ENCODE measurements at regions not wholly inside any gene's neighbourhood (a gene's known extent, or its start where the extent isn't known, plus 50 kb on each side); places are given as distances from the start of the nearest gene placed in this dataset.

DNA sequence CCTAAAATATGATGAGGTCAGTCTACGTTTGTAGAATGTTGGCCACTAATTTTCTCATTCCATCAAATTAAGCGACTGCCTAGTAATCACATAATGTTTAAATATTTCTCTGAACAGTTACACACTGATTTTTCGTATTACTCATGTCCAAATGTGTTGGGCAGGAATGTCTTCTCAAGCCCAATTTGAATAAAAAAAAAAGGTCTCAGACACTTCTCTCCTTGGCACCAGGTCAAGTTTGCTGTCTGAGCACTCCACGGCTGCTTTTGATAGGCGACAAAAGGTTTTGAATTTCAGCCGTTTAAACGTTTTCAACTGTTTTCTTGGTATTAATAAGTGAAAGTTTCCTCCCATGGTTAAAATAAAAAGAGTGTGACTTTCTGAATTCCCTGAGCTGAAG, 542.1 kb downstream of the IRX1 start:
- DNase-seq, result no peak

GRCh38 chr5:4142842-4143241, 547.2 kb downstream of the IRX1 start:
- DNase-seq, result no peak

DNA sequence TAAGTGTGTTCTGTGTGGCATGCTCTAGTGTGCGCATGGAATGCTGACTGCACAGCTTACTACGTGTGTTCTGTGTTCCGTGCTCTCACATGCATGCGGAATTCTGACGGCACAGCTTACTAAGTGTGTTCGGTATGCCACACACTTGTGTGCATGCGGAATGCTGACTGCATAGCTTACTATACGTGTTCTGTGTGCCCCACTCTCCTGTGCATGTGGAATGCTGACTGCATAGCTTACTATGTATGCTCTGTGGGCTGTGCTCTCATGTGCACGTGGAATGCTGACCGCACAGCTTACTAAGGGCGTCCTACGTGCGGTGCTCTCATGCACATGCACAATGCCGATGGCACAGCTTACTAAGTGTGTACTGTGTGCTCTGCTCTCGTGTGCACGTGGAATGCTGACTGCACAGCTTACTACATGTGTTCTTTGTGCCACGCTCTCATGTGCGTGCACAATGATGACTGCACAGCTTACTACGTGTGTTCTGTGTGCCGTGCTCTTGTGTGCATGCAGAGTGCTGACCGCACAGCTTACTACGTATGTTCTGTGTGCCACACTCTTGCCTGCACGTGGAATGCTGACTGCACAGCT, 548.9 kb downstream of the IRX1 start:
- no peak for DNase-seq

DNA sequence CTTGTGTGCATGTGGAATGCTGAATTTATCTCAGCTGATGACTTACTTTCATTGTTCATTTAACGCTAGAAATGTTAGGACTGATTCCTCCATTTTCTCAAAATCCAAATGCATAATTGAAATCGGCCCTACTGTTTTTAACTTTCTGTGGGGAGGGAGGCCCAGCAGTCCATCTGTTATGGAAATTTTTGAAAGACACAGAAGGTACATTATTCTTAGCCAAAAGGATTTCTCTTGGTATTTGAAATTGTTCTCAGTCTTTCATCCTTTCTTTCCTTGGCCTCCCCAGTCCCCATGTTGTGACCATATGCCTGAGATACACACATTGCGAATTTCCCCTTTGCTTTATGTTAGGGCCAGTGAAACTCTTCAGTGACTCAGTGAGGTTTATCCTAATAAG, 549.9 kb downstream of the IRX1 start:
- DNase-seq, result no peak

- no peak for DNase-seq
Measured at GRCh38 chr5:4148009-4148408, 552.4 kb downstream of the IRX1 start.

- DNase-seq, result no peak
Measured at GRCh38 chr5:4150067-4150466, 554.4 kb downstream of the IRX1 start.

DNA sequence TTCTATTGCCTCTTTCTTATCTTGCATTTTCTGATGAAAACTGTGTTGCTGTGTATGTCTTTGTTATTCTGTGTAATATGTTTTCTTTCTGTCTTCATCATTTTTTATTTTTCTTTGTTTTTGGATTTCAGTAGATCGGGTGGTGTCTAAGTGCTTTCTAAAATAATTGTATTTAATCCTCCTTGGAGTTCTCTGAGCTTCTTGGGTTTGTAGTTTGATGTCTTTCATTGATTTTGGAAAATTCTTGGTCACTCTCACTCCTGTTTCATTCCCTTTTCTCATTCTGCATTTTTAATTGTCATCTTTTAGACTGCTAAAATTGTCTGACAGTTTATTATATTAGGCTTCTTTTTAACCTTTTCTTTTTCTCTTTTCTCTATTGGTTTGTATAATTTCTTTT, 560.5 kb downstream of the IRX1 start:
- no peak for DNase-seq

- DNase-seq, result no peak
Measured at GRCh38 chr5:4156889-4157288, 561.3 kb downstream of the IRX1 start.

DNA sequence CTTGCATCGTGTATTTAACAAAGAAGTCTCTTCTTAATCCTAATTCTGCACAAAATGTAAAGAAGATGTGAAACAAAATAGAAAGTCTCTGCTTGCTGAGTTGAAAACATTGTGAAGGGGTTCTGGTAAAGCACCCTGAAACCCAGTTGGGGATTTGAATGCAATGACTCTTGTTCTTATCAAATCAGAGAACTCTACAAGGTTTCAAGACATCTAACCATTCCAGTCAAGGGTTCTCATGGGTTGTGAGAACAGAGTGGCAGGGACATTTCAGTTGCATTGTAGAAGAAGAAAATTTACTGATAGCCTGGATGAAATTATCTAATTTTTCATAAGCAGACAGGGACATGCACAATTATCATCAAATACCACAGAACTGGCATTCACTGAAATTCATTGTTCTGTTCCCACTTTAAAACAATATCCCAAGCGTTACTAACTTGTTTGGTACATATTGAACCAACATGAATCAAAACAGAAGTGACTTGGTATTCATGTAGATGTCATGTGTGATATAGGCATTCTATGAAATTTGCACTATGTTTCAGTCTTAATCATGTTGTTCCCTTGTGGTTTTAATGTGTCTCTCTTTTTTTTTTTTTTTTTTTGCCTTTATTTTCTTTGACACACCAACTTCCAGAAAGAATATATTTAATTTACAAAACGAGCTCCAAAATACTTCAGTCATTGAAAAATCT, 563.3 kb downstream of the IRX1 start:
- DNase-seq, result no peak

GRCh38 chr5:4159681-4160080, 564.0 kb downstream of the IRX1 start:
- DNase-seq, result no peak

- DNase-seq, result no peak
Measured at GRCh38 chr5:4164167-4164566, 568.5 kb downstream of the IRX1 start.

GRCh38 chr5:4180703-4181102, 585.1 kb downstream of the IRX1 start:
- no peak for DNase-seq

GRCh38 chr5:4182144-4182543, 586.5 kb downstream of the IRX1 start:
- DNase-seq, result no peak

DNA sequence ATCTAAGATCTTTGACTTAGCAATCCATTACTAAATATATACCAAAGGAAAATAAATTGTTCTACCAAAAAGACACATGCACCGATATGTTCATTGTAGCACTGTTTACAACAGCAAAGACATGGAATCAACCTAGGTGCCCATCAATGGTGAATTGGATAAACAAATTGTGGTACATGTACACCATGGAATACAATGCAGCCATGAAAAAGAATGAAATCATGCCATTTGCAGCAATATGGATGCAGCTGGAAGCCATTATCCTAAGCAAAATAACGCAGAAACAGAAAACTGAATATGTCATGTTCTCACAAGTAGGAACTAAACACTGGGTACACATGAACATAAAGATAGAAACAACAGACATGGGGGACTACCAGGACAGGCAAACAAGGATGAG, 589.5 kb downstream of the IRX1 start:
- no peak for DNase-seq

- DNase-seq, result no peak
Measured at GRCh38 chr5:4188704-4189103, 593.1 kb downstream of the IRX1 start.

DNA sequence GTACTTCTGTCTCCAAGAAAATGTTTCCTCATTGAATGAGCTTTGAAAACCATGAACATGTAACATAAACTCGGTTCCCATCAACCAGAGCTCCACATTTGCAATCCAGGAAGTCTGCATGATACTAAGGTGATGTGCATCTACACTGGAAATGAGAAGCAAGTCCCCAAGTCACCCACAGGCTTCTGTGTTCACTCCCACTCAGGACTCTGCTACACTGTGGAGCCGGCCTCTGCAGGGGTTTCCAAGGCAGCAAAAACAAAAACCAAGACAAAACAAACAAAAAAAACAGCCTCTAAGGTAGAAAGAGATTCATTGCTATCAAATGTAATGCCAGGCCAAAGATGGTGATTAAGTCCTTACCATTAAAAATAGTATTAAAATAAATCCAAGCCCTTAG, 593.7 kb downstream of the IRX1 start:
- DNase-seq, result no peak

GRCh38 chr5:4191041-4191440, 595.4 kb downstream of the IRX1 start:
- no peak for DNase-seq

DNA sequence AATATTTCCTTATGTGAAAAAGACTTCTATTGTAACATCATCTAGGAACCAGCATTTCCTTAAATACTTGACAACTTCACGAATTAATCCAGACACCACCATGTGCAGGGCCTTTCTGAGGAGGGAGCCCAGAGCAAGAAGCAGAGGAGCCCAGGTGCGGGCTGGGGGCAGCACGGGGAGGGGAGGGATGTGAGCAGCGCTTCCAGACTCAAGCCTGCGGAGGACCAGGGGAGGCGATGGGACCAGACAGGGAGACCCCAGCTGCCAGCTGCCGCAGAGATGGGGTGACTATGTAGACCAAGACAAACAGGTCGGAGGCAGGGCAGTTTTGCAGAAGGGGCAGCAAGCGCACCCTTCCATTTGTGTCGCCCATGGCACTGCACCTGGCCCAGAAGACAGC, 596.1 kb downstream of the IRX1 start:
- no peak for DNase-seq

DNA sequence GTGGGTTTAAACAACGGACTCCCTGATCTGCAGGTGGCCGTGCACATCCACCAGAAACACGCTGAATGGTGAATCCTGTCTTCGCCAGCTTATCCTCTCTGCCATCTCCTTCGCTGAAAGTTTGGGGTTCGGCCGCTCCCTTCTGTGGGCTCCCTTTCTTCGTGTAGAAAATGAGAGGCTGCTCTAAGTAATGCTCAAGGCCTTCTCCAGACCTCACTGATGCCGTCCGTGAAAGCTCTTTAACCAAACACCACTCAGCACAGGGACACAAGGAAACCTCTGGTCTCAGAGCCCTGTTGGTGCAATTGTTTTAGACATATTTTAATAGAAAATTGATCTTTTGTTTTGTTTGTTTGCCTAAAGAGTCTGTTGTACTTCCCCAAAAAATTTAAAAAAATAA, 596.5 kb downstream of the IRX1 start:
- DNase-seq, result no peak

DNA sequence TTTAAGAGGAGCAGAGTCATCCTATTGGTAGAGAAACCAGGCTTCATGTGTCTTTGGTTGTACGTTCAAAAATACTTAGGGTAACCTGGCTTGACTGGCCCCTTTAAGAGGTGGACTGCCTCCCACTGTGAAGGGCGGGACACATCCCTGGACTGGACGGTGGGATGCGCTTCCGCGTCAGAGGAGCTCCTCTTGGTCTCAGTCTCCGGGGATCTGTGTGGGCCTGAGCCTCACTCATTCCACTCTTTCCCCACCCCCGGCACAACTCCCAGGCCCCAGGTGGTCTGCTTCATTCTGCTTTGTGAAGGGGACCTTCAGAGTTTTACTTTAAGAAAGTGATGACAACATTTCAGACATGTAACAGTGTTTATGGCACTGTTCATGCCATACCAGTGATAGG, 601.1 kb downstream of the IRX1 start:
- DNase-seq, result no peak

DNA sequence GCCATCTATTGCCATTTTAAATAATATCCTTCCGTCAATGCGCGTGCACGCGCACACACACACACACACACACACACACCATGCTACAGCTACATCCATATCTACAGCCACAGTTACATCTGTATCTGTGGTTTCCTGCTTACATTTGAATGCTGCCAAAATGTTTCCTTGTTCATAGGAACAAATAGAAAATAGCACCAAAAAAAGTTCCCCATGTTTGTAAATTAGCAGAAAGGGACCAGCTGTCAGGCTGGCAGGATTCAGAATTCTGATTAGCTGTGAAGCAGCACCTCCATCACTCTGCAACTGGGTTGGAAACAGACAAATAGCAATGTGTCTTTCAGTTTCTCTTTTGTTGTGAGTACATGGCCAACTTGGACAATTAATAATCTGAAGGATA, 601.5 kb downstream of the IRX1 start:
- no peak for DNase-seq

GRCh38 chr5:4198461-4198860, 602.8 kb downstream of the IRX1 start:
- no peak for DNase-seq

DNA sequence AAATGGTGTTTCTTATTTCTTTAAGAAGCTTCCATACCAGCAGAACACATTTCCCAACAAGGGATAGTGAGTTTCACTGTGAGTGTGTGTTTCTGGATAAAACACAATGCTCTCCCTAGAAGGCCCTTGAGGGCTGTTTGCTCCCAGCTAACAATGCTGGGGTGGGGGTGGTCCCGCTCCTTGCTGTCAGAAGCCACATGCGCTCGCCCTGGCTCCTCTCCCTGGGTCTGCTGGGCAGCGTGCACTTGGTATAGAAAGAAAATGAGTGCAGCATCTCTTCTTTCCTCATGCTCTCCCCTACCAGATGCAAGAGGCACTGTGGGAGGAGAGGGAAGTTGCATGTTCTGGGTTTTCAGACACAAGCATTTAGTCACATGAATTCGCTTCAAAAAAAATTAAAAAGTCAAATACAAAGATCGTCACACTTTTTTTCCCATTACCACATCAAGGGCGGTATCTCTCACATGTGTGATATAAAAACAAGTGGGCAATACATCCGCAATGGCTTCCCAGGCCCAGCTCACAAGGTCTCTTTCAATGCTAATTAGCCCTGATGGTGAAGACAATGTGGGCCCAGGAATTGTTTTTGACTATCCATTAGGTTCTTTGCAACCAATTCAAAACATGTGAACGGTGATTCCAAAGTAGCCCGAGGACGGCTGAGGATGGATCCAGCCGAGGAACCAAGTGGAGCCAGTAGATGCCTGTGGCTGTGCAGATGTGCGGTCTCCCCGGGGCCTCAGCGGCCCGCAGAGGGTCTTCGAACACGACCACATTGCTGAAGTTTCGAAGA, 603.6 kb downstream of the IRX1 start:
- no peak for DNase-seq

DNA sequence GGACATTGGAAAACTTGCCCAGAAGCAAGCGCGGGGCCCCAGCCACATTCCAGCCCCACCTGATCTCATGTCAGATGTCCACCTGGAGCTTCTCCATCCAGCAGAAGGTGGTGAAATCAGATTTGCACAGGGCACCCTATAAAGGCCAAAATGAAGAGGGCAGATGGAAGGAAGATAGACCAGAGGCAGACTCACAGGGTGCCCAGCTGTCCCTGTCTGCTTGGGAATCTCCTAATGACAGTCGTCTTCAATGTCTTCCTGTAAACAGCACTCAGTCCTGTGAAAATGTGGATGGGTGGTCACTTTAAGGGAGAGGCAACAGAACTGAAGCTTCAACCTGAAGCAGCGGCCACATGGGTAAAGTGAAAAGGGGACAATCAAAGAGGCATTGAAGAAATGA, 607.5 kb downstream of the IRX1 start:
- DNase-seq, result no peak

Data from SHP77 treated with DMSO at 0.1 percent for 48 hours (cell line).